ENCODE measurements at regions not wholly inside any gene's neighbourhood (a gene's known extent, or its start where the extent isn't known, plus 50 kb on each side); places are given as distances from the start of the nearest gene placed in this dataset.

DNA sequence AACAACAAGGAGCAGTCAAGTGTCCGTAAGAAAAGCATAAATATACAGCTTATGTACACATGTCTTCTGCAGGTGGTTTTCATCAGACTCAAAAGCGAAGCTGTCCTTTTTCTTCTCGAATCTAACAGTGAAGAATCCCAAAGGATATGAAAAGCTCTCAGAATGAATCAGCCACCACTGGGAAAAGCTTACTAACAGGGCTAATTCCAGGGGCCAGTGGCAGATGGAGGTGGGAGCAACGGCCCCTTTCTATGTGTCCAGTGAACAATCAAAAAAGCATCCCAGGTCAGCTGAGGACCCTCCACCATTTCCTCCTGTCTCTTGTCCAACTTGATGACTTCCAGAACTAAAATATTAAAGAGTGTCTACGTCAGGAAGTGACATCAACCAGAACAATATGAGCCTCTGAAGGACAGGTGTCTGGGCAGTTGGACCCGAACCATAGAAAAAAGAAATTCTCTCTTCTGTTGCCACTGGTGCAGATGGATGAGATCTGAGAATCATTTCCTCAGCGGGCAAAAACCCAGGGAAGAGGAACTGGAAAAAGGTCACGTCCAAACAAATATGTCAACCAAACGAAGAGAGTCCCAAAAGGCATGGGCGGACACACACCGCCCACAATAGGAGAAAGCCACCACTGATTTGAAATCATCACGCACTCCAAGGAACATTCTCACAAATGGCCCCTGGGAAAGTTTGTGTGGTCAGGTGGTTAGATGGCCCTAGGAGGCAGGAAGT, 70.4 kb upstream of the TIAM1 start:
- no peaks in the 10 kb centered on the region for H3K27me3 ChIP-seq
- TF ChIP-seq, protein P1, sequence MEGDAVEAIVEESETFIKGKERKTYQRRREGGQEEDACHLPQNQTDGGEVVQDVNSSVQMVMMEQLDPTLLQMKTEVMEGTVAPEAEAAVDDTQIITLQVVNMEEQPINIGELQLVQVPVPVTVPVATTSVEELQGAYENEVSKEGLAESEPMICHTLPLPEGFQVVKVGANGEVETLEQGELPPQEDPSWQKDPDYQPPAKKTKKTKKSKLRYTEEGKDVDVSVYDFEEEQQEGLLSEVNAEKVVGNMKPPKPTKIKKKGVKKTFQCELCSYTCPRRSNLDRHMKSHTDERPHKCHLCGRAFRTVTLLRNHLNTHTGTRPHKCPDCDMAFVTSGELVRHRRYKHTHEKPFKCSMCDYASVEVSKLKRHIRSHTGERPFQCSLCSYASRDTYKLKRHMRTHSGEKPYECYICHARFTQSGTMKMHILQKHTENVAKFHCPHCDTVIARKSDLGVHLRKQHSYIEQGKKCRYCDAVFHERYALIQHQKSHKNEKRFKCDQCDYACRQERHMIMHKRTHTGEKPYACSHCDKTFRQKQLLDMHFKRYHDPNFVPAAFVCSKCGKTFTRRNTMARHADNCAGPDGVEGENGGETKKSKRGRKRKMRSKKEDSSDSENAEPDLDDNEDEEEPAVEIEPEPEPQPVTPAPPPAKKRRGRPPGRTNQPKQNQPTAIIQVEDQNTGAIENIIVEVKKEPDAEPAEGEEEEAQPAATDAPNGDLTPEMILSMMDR (IDR thresholded peaks at IDR 0.05): no peak
- no peak for TF ChIP-seq POLR2A (IDR thresholded peaks at IDR 0.05)
- H3K36me3 ChIP-seq (ENCODE audit: low read depth, missing control alignments): no peaks in the 10 kb centered on the region
- 87 to 90% methylated on average over 12 of the region's 12 CpGs for WGBS, 2 donors
- intact Hi-C loops (cut with DNase I; ENCODE audit: low total_unique reads): no loop called here
- no peaks in the 10 kb centered on the region for H3K9me3 ChIP-seq
- no peak overlapping the region for H3K27ac ChIP-seq
- H3K4me1 ChIP-seq: peaks cover 9% of the 10 kb centered on the region
- H3K4me3 ChIP-seq: no peak overlapping the region
- no peak for DNase-seq

DNA sequence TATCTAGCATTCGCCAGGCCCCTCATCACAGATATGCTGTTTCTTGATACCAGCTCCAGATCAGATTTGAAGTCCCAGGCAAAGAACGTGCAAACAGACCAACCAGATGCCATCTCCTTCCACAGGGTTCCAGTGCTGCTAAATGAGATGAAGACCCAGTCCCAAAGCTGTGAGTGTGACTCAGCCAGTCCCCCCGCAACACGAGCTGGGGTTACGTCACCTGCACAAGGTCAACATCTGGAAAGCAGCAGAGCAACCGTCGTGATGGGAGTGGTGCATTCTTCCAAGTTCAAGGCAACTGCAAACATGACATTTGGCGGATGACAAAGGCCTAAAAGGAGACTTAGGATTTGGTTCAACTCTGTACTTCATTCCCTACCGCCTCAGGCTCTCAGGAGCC, 69.6 kb upstream of the TIAM1 start:
- intact Hi-C loops (cut with DNase I; ENCODE audit: low total_unique reads): no loop called here
- DNase-seq: no peak
- H3K27me3 ChIP-seq: no peaks in the 10 kb centered on the region
- H3K9me3 ChIP-seq: no peaks in the 10 kb centered on the region
- H3K27ac ChIP-seq: no peak overlapping the region
- H3K4me1 ChIP-seq: peaks cover 10% of the 10 kb centered on the region
- H3K4me3 ChIP-seq: no peak overlapping the region
- no peaks in the 10 kb centered on the region for H3K36me3 ChIP-seq (ENCODE audit: low read depth, missing control alignments)
- TF ChIP-seq, protein P1 (IDR thresholded peaks at IDR 0.05): no peak
- no peak for TF ChIP-seq POLR2A (IDR thresholded peaks at IDR 0.05)
- WGBS, 2 donors: 74 to 89% methylated on average over 9 of the region's 9 CpGs

DNA sequence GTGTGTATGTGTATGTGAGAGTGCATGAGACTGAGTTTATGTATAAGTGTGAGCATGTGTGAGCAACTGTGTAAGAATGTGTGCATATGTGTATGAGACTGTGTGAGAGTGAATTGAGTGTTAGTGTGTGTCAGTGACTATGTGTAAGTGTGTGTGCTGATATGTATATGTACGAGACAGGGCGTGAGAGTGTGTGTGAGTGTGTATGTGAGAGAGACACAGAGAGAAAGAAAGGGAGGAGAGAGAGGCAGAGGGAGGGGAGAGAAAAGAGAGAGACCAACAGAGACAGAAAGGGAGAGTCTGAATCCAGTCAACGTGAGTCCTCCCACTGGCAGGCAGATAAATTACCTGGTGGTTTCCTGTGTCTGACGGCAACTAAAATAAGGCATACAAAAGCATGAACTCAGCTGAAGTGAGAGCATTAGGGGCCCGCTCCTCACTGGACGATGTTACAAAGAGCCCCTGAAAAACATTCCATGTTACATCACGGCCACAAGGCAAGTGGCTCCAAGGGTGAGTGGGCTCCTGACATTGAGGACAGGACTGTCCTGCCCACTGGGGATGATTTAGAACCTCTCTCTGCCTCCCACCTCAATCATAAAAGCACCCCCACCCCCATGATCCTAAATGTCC, 66.6 kb upstream of the TIAM1 start:
- TF ChIP-seq POLR2A (IDR thresholded peaks at IDR 0.05): no peak
- TF ChIP-seq, protein P1 (IDR thresholded peaks at IDR 0.05): no peak
- Histone ChIP-seq H3K27ac (no peak overlapping the region), H3K36me3 (ENCODE audit: low read depth, missing control alignments) (no peaks in the 10 kb centered on the region), H3K4me1 (peaks cover 10% of the 10 kb centered on the region), H3K9me3 (no peaks in the 10 kb centered on the region), H3K4me3 (no peak overlapping the region), H3K27me3 (no peaks in the 10 kb centered on the region)
- intact Hi-C loops (cut with DNase I; ENCODE audit: low total_unique reads): no loop called here
- WGBS, 2 donors: 43 to 54% methylated on average over 7 of the region's 7 CpGs
- no peak for DNase-seq

DNA sequence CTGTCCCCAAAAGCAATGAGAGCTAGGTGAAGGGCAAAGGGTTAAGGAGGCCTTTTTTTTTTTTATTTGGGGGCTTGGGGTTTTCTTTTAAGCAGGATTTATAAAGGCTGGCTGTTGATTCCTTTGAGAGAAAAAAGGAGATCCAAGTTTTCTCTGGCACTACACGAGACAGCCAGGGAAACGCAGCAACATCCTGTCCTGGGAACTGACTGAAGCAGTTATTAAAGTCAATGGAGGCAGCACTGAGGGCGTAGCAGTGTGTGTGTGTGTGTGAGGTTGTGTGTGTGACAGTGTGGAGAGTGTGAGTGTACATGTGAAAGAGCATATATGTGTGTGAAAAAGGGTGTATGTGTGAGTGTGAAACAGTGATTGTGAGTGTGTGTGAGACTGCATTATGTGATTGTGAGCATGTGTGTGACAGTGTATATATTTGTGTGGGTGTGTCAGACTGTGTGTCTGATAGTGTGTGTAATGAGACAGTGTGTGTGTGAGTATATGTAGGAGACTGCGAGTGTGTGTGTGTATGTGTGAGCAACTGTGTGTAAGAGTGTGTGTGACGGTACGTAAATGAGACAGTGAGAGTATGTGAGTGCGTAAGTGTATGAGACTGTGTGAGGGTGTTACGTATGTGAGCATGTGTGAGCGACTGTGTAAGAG, 65.9 kb upstream of the TIAM1 start:
- 64 to 66% methylated on average over 9 of the region's 9 CpGs for WGBS, 2 donors
- Histone ChIP-seq H3K27ac (peak overlapping the region in 1 of 2 donors; percentile 28), H3K4me3 (no peak overlapping the region), H3K4me1 (peaks cover 10% of the 10 kb centered on the region), H3K27me3 (no peaks in the 10 kb centered on the region), H3K36me3 (ENCODE audit: low read depth, missing control alignments) (no peaks in the 10 kb centered on the region), H3K9me3 (no peaks in the 10 kb centered on the region)
- intact Hi-C loops (cut with DNase I; ENCODE audit: low total_unique reads): no loop called here
- peak; percentile 44 for DNase-seq
- TF ChIP-seq, protein P1 (IDR thresholded peaks at IDR 0.05): no peak
- TF ChIP-seq POLR2A (IDR thresholded peaks at IDR 0.05): no peak
